ENCODE measurements at regions not wholly inside any gene's neighbourhood (a gene's known extent, or its start where the extent isn't known, plus 50 kb on each side); places are given as distances from the start of the nearest gene placed in this dataset.

GRCh38 chr11:121965330-121965729 lies 150.7 kb downstream of the BLID start:
- TF ChIP-seq POLR2AphosphoS5 (IDR thresholded peaks at IDR 0.05; ENCODE audit: borderline replicate concordance, low read depth, low read length) (no peak), EZH2 (IDR thresholded peaks at IDR 0.05) (no peak), FOXP2 (optimal IDR thresholded peaks at IDR 0.05; ENCODE audit: control extremely low read depth, extremely low read length, insufficient read depth) (no peak)

All from SK-N-MC (cell line).